Endothelial cell of umbilical vein (primary cell): ENCODE measurements at regions not wholly inside any gene's neighbourhood (a gene's known extent, or its start where the extent isn't known, plus 50 kb on each side); places are given as distances from the start of the nearest gene placed in this dataset.

Experiments used
- EZH2 ChIP-seq: IDR thresholded peaks from 2 replicates; pipeline ENCODE4 v1.6.1; 2012; ENCODE audit warnings: borderline replicate concordance, low read depth, mild to moderate bottlenecking, moderate library complexity, low read length, inconsistent platforms; ENCODE audit not compliant: severe bottlenecking
- POLR2AphosphoS5 ChIP-seq: IDR thresholded peaks from 2 replicates; pipeline ENCODE4 v1.6.1; 2012; ENCODE audit warnings: low read depth, mild to moderate bottlenecking, control low read depth, low read length, moderate library complexity; ENCODE audit not compliant: insufficient read depth
- TF ChIP-seq, protein P1 (sequence below), 2 donors: IDR thresholded peaks; 1 replicate in 1 of 2; 2 replicates in 1 of 2; pipeline ENCODE4 v1.5.1; 2011; ENCODE audit warnings: low read length in 2 of 2, mild to moderate bottlenecking in 2 of 2, moderate library complexity in 2 of 2, control low read depth in 1 of 2, inconsistent platforms in 1 of 2, low read depth in 1 of 2; ENCODE audit not compliant: insufficient read depth in 1 of 2; ENCODE audit errors: extremely low read depth in 1 of 2
- TF ChIP-seq, protein P2 (sequence below): IDR thresholded peaks from 2 replicates; pipeline ENCODE4 v1.6.1; 2011; ENCODE audit not compliant: insufficient read depth, insufficient read length

DNA sequence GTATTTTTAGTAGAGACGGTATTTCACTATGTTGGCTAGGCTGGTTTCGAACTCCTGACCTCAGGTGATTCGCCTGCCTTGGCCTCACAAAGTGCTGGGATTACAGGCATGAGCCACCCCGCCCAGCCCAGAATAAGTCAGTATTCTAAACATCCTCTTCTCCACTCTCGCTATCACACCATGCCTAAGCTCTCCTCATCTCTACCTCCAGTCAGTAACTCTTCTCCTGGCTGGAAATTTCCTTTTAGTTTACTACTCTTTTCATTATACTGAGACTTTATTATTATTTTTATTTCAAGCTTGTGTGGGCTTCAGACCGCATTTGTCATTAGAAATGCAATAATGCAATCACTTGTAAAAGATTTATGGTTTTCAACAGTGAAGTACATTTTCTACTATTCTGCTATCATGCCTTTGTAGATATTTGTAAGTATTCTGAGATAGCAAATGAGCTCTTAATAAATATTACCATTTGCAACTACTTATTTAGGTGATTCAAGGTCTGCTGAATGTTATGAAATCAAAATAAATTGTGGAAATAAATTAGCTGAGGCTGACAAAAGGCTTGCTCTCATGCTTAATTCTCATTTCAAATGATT is 617.3 kb upstream of the GOT2 start:
- TF ChIP-seq, protein P1, sequence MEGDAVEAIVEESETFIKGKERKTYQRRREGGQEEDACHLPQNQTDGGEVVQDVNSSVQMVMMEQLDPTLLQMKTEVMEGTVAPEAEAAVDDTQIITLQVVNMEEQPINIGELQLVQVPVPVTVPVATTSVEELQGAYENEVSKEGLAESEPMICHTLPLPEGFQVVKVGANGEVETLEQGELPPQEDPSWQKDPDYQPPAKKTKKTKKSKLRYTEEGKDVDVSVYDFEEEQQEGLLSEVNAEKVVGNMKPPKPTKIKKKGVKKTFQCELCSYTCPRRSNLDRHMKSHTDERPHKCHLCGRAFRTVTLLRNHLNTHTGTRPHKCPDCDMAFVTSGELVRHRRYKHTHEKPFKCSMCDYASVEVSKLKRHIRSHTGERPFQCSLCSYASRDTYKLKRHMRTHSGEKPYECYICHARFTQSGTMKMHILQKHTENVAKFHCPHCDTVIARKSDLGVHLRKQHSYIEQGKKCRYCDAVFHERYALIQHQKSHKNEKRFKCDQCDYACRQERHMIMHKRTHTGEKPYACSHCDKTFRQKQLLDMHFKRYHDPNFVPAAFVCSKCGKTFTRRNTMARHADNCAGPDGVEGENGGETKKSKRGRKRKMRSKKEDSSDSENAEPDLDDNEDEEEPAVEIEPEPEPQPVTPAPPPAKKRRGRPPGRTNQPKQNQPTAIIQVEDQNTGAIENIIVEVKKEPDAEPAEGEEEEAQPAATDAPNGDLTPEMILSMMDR (IDR thresholded peaks at IDR 0.05; ENCODE audit: extremely low read depth in 1 of 2, insufficient read depth in 1 of 2, low read depth in 1 of 2, low read length in 2 of 2) = no peak
- no peak for TF ChIP-seq EZH2
- no peak for TF ChIP-seq POLR2AphosphoS5
- TF ChIP-seq, protein P2, sequence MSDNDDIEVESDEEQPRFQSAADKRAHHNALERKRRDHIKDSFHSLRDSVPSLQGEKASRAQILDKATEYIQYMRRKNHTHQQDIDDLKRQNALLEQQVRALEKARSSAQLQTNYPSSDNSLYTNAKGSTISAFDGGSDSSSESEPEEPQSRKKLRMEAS = no peak
